ENCODE measurements at regions not wholly inside any gene's neighbourhood (a gene's known extent, or its start where the extent isn't known, plus 50 kb on each side); places are given as distances from the start of the nearest gene placed in this dataset.
A peak's percentile ranks its signal among the peaks of the same experiment; 100 is the strongest.

- DNase-seq (ENCODE audit: low spot score) = no peak
- Histone ChIP-seq H3K27ac (no peak overlapping the region), H3K4me3 (no peak overlapping the region)
- TF ChIP-seq CTCF (IDR thresholded peaks at IDR 0.05) = no peak
Observed at GRCh38 chr4:123659730-123660129, 263.1 kb downstream of the SPRY1 start.

GRCh38 chr4:123661080-123661737 is 264.6 kb downstream of the SPRY1 start:
- no peak for DNase-seq (ENCODE audit: low spot score)
- no peak overlapping the region for H3K4me3 ChIP-seq
- TF ChIP-seq CTCF (IDR thresholded peaks at IDR 0.05) = peak; percentile 41
- no peak overlapping the region for H3K27ac ChIP-seq

GRCh38 chr4:123662827-123663226 is 266.2 kb downstream of the SPRY1 start:
- H3K27ac ChIP-seq = no peak overlapping the region
- DNase-seq (ENCODE audit: low spot score) = no peak
- TF ChIP-seq CTCF (IDR thresholded peaks at IDR 0.05) = no peak
- no peak overlapping the region for H3K4me3 ChIP-seq

- TF ChIP-seq CTCF (IDR thresholded peaks at IDR 0.05) = no peak
- Histone ChIP-seq H3K27ac (no peak overlapping the region), H3K4me3 (no peak overlapping the region)
- DNase-seq (ENCODE audit: low spot score) = no peak
Observed at GRCh38 chr4:123666486-123666885, 269.9 kb downstream of the SPRY1 start.

- TF ChIP-seq CTCF (IDR thresholded peaks at IDR 0.05) = no peak
Observed at GRCh38 chr4:123667496-123667895, 270.9 kb downstream of the SPRY1 start.

GRCh38 chr4:123667991-123668390 is 271.4 kb downstream of the SPRY1 start:
- Histone ChIP-seq H3K27ac (no peak overlapping the region), H3K4me3 (no peak overlapping the region)
- no peak for DNase-seq (ENCODE audit: low spot score)
- no peak for TF ChIP-seq CTCF (IDR thresholded peaks at IDR 0.05)

More at GRCh38 chr4:123667496-123667895, 270.9 kb downstream of the SPRY1 start:
- DNase-seq (ENCODE audit: low spot score) = no peak
- H3K4me3 ChIP-seq = no peak overlapping the region
- H3K27ac ChIP-seq = no peak overlapping the region

- no peak for DNase-seq (ENCODE audit: low spot score)
- H3K27ac ChIP-seq = no peak overlapping the region
- peak overlapping the region; percentile 27 for H3K4me3 ChIP-seq
- TF ChIP-seq CTCF (IDR thresholded peaks at IDR 0.05) = no peak
Observed at GRCh38 chr4:123671636-123672404, 275.2 kb downstream of the SPRY1 start.

Measured in coronary artery (tissue), 2 donors.